Sigmoid colon (tissue), 6 donors: ENCODE measurements at regions not wholly inside any gene's neighbourhood (a gene's known extent, or its start where the extent isn't known, plus 50 kb on each side); places are given as distances from the start of the nearest gene placed in this dataset.

ENCODE experiments used
- DNase-seq: peaks from one replicate; pipeline ENCODE4 v3.0.0-alpha.2; 2019
- H3K27ac ChIP-seq, 4 donors: fragments of 200-600 bp; sonication (generic); one replicate each; pipeline ENCODE4 v1.5.1; 2016 to 2019; ENCODE audit warnings: mild to moderate bottlenecking in 1 of 4
- H3K27me3 ChIP-seq, 3 donors: fragments of 200-600 bp; sonication (generic); one replicate each; pipeline ENCODE4 v1.5.1; 2019; ENCODE audit warnings: mild to moderate bottlenecking in 1 of 3
- H3K36me3 ChIP-seq, 4 donors: fragments of 200-600 bp; sonication (generic); one replicate each; pipeline ENCODE4 v1.5.1; 2016 to 2019
- H3K4me1 ChIP-seq, 4 donors: fragments of 200-600 bp; sonication (generic); one replicate each; pipeline ENCODE4 v1.5.1; 2017 to 2019
- H3K4me3 ChIP-seq, 4 donors: fragments of 200-600 bp; sonication (generic); one replicate each; pipeline ENCODE4 v1.5.1; 2017 to 2019; ENCODE audit warnings: mild to moderate bottlenecking in 2 of 4, moderate library complexity in 1 of 4
- H3K9me3 ChIP-seq, 4 donors: fragments of 200-600 bp in 3 of 4; sonication (generic) in 3 of 4; one replicate each; pipeline versions ENCODE4 v1.5.1 to v1.6.1; 2013 to 2019
- CTCF ChIP-seq, 4 experiments: fragments of 450-650 bp in 3 of 4; fragments of 200-600 bp in 1 of 4; IDR thresholded peaks; one replicate each; pipeline ENCODE4 v1.5.1; 2016 to 2019; ENCODE audit warnings: antibody characterized with exemption in 4 of 4, mild to moderate bottlenecking in 3 of 4, moderate library complexity in 2 of 4
- EP300 ChIP-seq, 4 donors: sonication (generic); formaldehyde crosslinking; IDR thresholded peaks; one replicate each; pipeline ENCODE4 v1.6.1; 2017; ENCODE audit warnings: antibody characterized with exemption in 4 of 4
- POLR2A ChIP-seq, 2 donors: fragments of 450-650 bp; IDR thresholded peaks; one replicate each; pipeline ENCODE4 v1.6.1; 2016; ENCODE audit warnings: antibody characterized with exemption in 2 of 2, mild to moderate bottlenecking in 2 of 2, moderate library complexity in 2 of 2
- POLR2AphosphoS5 ChIP-seq, 4 donors: sonication (generic); formaldehyde crosslinking; IDR thresholded peaks; one replicate each; pipeline ENCODE4 v1.6.1; 2017; ENCODE audit warnings: antibody characterized with exemption in 4 of 4
- WGBS, 2 donors: extraction: QIAGEN DNeasy Blood & Tissue Kit; methylation state at CpG; one replicate each; pipeline ENCODE4 v1.1.7; 2013; 5-methylcytosine and 5-hydroxymethylcytosine counted together
- intact Hi-C: fragments of 100-400 bp; cut with DNase I; formaldehyde crosslinking; loops from one replicate; pipeline ENCODE4 v1.15.1; 2023
- donor health status: healthy with polysubstance abuse.
- donor health status: healthy.

GRCh38 chr3:72041076-72041475, 256.1 kb upstream of the PROK2 start:
- WGBS, 2 donors, result 88% methylated on average over 4 of the region's 4 CpGs

DNA sequence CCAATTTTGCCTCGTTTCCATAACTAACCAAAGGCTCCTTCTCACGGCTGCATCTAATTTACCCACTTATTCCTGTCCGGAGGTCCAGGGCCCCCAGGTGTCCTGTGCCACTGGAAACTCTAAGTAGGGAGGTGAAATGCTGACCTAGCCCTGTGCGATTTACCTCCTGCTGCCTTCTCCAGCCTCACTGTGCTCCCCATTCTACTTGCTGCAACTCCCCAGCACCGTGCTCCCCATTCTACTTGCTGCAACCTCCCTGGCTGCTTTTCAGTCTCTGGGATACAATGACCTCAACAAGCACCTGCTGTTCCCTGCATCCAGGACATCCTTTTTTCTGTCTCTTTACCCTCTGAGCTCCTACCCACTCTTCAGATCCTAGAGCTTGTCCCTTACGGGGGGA, 254.7 kb upstream of the PROK2 start:
- no peaks in the 10 kb centered on the region for H3K9me3 ChIP-seq
- H3K27ac ChIP-seq, result no peak overlapping the region
- no peak overlapping the region for H3K4me3 ChIP-seq
- no peaks in the 10 kb centered on the region for H3K36me3 ChIP-seq
- intact Hi-C loops, result loop anchor here (10.0 kb wide), 1 partner anchor 405 kb away; the partner anchor contains the start of gene RYBP
- H3K4me1 ChIP-seq, result peaks cover 0 to 36% (median 30%) of the 10 kb centered on the region in 4 donors
- 94 to 95% methylated on average over 6 of the region's 6 CpGs for WGBS, 2 donors
- no peak for DNase-seq
- H3K27me3 ChIP-seq, result no peaks in the 10 kb centered on the region
- TF ChIP-seq POLR2AphosphoS5 (IDR thresholded peaks at IDR 0.05) (no peak), POLR2A (IDR thresholded peaks at IDR 0.05) (no peak), EP300 (IDR thresholded peaks at IDR 0.05) (no peak), CTCF (IDR thresholded peaks at IDR 0.05) (no peak)

More at GRCh38 chr3:72041076-72041475, 256.1 kb upstream of the PROK2 start:
- Histone ChIP-seq H3K9me3 (no peaks in the 10 kb centered on the region), H3K27me3 (no peaks in the 10 kb centered on the region), H3K4me1 (peaks cover 0 to 29% (median 27%) of the 10 kb centered on the region in 4 donors), H3K36me3 (no peaks in the 10 kb centered on the region), H3K4me3 (no peak overlapping the region), H3K27ac (peak overlapping the region in 2 of 4 donors; percentile 8 to 23)
- TF ChIP-seq EP300 (IDR thresholded peaks at IDR 0.05) (no peak), CTCF (IDR thresholded peaks at IDR 0.05) (no peak), POLR2A (IDR thresholded peaks at IDR 0.05) (no peak), POLR2AphosphoS5 (IDR thresholded peaks at IDR 0.05) (no peak)
- no peak for DNase-seq
- intact Hi-C loops, result loop anchor here (10.0 kb wide), 1 partner anchor 404 kb away; the partner anchor contains the start of gene RYBP

DNA sequence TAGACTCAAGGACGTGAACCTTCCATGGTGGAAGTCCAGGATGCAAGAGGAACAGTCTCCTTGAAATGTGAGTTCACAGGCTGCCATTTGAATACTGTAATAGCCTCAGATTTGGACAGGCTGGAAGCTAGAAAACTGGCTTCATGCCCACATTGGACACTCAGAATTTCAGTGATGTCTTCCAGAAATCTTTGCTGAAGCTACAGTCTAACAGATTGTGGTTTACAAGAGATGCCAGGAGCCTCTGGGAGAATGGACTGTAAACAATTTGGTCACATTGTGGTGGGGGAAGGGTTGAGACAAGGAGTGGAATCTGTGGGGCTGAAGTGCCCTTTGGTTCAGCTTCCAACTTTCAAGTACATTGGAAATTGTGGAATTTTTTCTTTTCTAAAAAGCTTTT, 252.0 kb upstream of the PROK2 start:
- intact Hi-C loops, result no loop called here
- 66 to 75% methylated on average over 1 of the region's 1 CpG for WGBS, 2 donors
- Histone ChIP-seq H3K9me3 (no peaks in the 10 kb centered on the region), H3K4me1 (peaks cover 0 to 29% (median 21%) of the 10 kb centered on the region in 4 donors), H3K4me3 (no peak overlapping the region), H3K27me3 (no peaks in the 10 kb centered on the region), H3K36me3 (no peaks in the 10 kb centered on the region), H3K27ac (peak overlapping the region in 1 of 4 donors; percentile 33)
- peak; percentile 7 to 86 (median 72) for TF ChIP-seq POLR2AphosphoS5 (IDR thresholded peaks at IDR 0.05)
- TF ChIP-seq POLR2A (IDR thresholded peaks at IDR 0.05), result no peak
- TF ChIP-seq CTCF (IDR thresholded peaks at IDR 0.05), result no peak
- TF ChIP-seq EP300 (IDR thresholded peaks at IDR 0.05), result peak in 1 of 4 donors; percentile 54
- no peak for DNase-seq

DNA sequence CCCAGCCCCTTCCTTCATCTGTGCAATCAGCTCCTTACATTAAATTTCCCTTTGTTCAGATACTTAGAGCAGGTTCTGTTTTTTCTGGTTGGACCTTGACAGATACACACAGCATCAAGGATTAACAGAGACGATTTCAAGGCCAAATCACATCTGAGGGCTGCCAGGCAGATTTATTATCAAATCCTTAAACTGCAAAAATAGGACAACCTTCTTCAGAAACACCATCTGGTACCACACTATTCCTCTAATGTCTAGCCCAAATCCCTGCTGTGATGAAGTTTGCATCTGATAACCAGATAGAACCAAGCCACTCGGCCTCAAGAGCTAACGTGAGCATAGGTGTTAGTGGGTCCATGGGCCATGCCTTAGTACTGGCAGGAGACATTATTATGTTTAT, 250.7 kb upstream of the PROK2 start:
- WGBS, 2 donors, result 90 to 94% methylated on average over 3 of the region's 3 CpGs
- H3K9me3 ChIP-seq, result no peaks in the 10 kb centered on the region

More for the DNA sequence above, 250.7 kb upstream of the PROK2 start:
- DNase-seq, result no peak
- Histone ChIP-seq H3K27ac (no peak overlapping the region), H3K27me3 (no peaks in the 10 kb centered on the region), H3K36me3 (no peaks in the 10 kb centered on the region), H3K4me3 (no peak overlapping the region), H3K4me1 (peaks cover 0 to 19% (median 12%) of the 10 kb centered on the region in 4 donors)
- TF ChIP-seq CTCF (IDR thresholded peaks at IDR 0.05), result no peak
- no peak for TF ChIP-seq POLR2AphosphoS5 (IDR thresholded peaks at IDR 0.05)
- TF ChIP-seq POLR2A (IDR thresholded peaks at IDR 0.05), result no peak
- TF ChIP-seq EP300 (IDR thresholded peaks at IDR 0.05), result no peak
- intact Hi-C loops, result no loop called here
